ENCODE measurements at regions not wholly inside any gene's neighbourhood (a gene's known extent, or its start where the extent isn't known, plus 50 kb on each side); places are given as distances from the start of the nearest gene placed in this dataset.

- TF ChIP-seq ZFP69B (tag by site-specific recombination; IDR thresholded peaks at IDR 0.05) (no peak), ZBTB49 (tag by site-specific recombination; IDR thresholded peaks at IDR 0.05; ENCODE audit: low read depth) (no peak), ZNF146 (tag by site-specific recombination; IDR thresholded peaks at IDR 0.05) (no peak), ZNF664 (tag by site-specific recombination; IDR thresholded peaks at IDR 0.05) (no peak)
- TF ChIP-seq, protein P1, sequence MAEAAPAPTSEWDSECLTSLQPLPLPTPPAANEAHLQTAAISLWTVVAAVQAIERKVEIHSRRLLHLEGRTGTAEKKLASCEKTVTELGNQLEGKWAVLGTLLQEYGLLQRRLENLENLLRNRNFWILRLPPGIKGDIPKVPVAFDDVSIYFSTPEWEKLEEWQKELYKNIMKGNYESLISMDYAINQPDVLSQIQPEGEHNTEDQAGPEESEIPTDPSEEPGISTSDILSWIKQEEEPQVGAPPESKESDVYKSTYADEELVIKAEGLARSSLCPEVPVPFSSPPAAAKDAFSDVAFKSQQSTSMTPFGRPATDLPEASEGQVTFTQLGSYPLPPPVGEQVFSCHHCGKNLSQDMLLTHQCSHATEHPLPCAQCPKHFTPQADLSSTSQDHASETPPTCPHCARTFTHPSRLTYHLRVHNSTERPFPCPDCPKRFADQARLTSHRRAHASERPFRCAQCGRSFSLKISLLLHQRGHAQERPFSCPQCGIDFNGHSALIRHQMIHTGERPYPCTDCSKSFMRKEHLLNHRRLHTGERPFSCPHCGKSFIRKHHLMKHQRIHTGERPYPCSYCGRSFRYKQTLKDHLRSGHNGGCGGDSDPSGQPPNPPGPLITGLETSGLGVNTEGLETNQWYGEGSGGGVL (tag by site-specific recombination; IDR thresholded peaks at IDR 0.05): no peak
These were observed 186.6 kb downstream of the NOL4 start (continued) for GRCh38 chr18:34038086-34038485.

DNA sequence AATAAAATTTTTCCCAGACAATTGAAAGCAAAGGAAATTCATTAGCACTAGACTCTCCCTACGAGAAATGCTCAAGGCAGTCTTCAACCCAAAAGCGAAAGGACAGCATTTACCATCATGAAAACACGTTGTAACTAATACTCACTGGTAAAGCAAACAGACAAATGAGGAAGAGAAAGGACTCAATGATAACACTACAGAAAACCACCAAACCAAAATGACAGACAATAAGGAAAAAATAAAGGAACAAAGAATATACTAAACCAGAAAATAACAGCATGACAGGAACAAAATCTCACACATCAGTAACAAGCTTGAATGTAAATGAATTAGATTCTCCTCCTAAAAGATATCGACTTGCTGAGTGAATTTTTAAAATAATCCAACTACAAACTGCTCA is 190.7 kb downstream of the NOL4 start:
- Histone ChIP-seq H3K36me3 (ENCODE audit: control insufficient read depth in 2 of 2, insufficient read depth in 1 of 2, low read length in 2 of 2) (no peaks in the 10 kb centered on the region), H3K4me1 (ENCODE audit: control insufficient read depth, insufficient read depth, low read length) (no peaks in the 10 kb centered on the region), H3K9me3 (ENCODE audit: control insufficient read depth, insufficient read depth, low read depth, low read length) (no peaks in the 10 kb centered on the region), H3K27ac (ENCODE audit: extremely low read depth, low read depth, low read length) (no peak overlapping the region), H3K4me3 (ENCODE audit: low read depth, low read length) (no peak overlapping the region)
- ChIA-PET CTCF (no interaction called here), POLR2A (no interaction called here)
- no peak for TF ChIP-seq ZBTB26 (tag by site-specific recombination; optimal IDR thresholded peaks at IDR 0.05)
- no peak for TF ChIP-seq ZNF580 (tag by site-specific recombination; IDR thresholded peaks at IDR 0.05)
- no peak for TF ChIP-seq ZEB2 (tag by site-specific recombination; IDR thresholded peaks at IDR 0.05)
- TF ChIP-seq ZNF670 (tag by site-specific recombination; IDR thresholded peaks at IDR 0.05; ENCODE audit: low read depth): no peak
- TF ChIP-seq ZNF292 (tag by site-specific recombination; IDR thresholded peaks at IDR 0.05; ENCODE audit: borderline replicate concordance, low read depth): no peak
- no peak for TF ChIP-seq SP3 (tag by site-specific recombination; IDR thresholded peaks at IDR 0.05)
- TF ChIP-seq ZNF76 (tag by site-specific recombination; IDR thresholded peaks at IDR 0.05; ENCODE audit: borderline replicate concordance, low read depth): no peak
- TF ChIP-seq ZNF777 (tag by site-specific recombination; IDR thresholded peaks at IDR 0.05; ENCODE audit: borderline replicate concordance): no peak
- no peak for TF ChIP-seq ZNF549 (tag by site-specific recombination; IDR thresholded peaks at IDR 0.05)
- TF ChIP-seq, protein P2, sequence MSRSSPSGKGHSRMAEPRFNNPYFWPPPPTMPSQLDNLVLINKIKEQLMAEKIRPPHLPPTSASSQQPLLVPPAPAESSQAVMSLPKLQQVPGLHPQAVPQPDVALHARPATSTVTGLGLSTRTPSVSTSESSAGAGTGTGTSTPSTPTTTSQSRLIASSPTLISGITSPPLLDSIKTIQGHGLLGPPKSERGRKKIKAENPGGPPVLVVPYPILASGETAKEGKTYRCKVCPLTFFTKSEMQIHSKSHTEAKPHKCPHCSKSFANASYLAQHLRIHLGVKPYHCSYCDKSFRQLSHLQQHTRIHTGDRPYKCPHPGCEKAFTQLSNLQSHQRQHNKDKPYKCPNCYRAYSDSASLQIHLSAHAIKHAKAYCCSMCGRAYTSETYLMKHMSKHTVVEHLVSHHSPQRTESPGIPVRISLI (tag by site-specific recombination; IDR thresholded peaks at IDR 0.05): no peak
- no peak for TF ChIP-seq ZNF266 (tag by site-specific recombination; IDR thresholded peaks at IDR 0.05; ENCODE audit: low read depth)
- no peak for TF ChIP-seq ZNF791 (tag by site-specific recombination; IDR thresholded peaks at IDR 0.05)
- TF ChIP-seq ZNF146 (tag by site-specific recombination; IDR thresholded peaks at IDR 0.05): no peak
- TF ChIP-seq ZNF10 (tag by site-specific recombination; IDR thresholded peaks at IDR 0.05): no peak
- TF ChIP-seq ZNF274 (IDR thresholded peaks at IDR 0.05; ENCODE audit: low read length): no peak
- TF ChIP-seq ZNF274 (tag by site-specific recombination; IDR thresholded peaks at IDR 0.05; ENCODE audit: borderline replicate concordance): no peak

Measured in HEK293 (cell line).